RWPE1 (cell line): ENCODE measurements at regions not wholly inside any gene's neighbourhood (a gene's known extent, or its start where the extent isn't known, plus 50 kb on each side); places are given as distances from the start of the nearest gene placed in this dataset.

Source experiments
- CTCF ChIA-PET: fragments of 350-600 bp; sonication (Branson Sonifier 250); formaldehyde crosslinking; extraction: SDS; loops from one replicate; lab custom pipeline; 2021; lab: Yijun Ruan, JAX
- POLR2A ChIA-PET: fragments of 400-600 bp; formaldehyde crosslinking; extraction: SDS; loops from one replicate; lab custom pipeline; 2020; ENCODE audit warnings: antibody characterized with exemption; ENCODE audit not compliant: low non-redundant PET; lab: Yijun Ruan, JAX
- DNase-seq: peaks from one replicate; pipeline ENCODE4 v3.0.0; 2012; ENCODE audit warnings: low spot score
- H3K27ac ChIP-seq: fragments of 450-650 bp; 2 replicates; pipeline ENCODE4 v1.5.1; 2017
- CTCF ChIP-seq: fragments of 450-650 bp; conservative IDR thresholded peaks from 2 replicates; pipeline ENCODE4 v1.5.1; 2017; ENCODE audit warnings: low read depth, mild to moderate bottlenecking

- POLR2A ChIA-PET: no interaction called here
- no peak overlapping the region for H3K27ac ChIP-seq
- CTCF ChIA-PET: interaction anchor here (0.6 to 0.8 kb wide), 2 partner anchors 241 to 412 kb away, joined by 3 to 6 read pairs; no protein-coding TSS in a partner anchor
- DNase-seq: peak; percentile 8
- peak; percentile 30; the same call in 1 of the 2 replicates for TF ChIP-seq CTCF
These were observed 162.7 kb upstream of the ETAA1 start for GRCh38 chr2:67234440-67234839.

GRCh38 chr2:67237288-67237687 is 159.8 kb upstream of the ETAA1 start:
- TF ChIP-seq CTCF: no peak
- ChIA-PET CTCF (interaction anchor here (0.7 kb wide), 1 partner anchor 73 kb away, joined by 5 read pairs; no protein-coding TSS in a partner anchor), POLR2A (no interaction called here)
- no peak overlapping the region for H3K27ac ChIP-seq
- no peak for DNase-seq

GRCh38 chr2:67240507-67240906 is 156.6 kb upstream of the ETAA1 start:
- DNase-seq: no peak
- no peak overlapping the region for H3K27ac ChIP-seq
- POLR2A ChIA-PET: no interaction called here
- TF ChIP-seq CTCF: no peak
- CTCF ChIA-PET: interaction anchor here (0.7 kb wide), 1 partner anchor 381 kb away, joined by 3 read pairs; no protein-coding TSS in a partner anchor

- TF ChIP-seq CTCF: no peak
- ChIA-PET POLR2A (no interaction called here), CTCF (interaction anchor here (0.7 kb wide), 1 partner anchor 37 kb away, joined by 3 read pairs; no protein-coding TSS in a partner anchor)
- no peak overlapping the region for H3K27ac ChIP-seq
- no peak for DNase-seq
These were observed 155.7 kb upstream of the ETAA1 start for GRCh38 chr2:67241453-67241852.

GRCh38 chr2:67242456-67242855 is 154.7 kb upstream of the ETAA1 start:
- ChIA-PET POLR2A (no interaction called here), CTCF (no interaction called here)
- TF ChIP-seq CTCF: no peak
- H3K27ac ChIP-seq: no peak overlapping the region
- DNase-seq: no peak

GRCh38 chr2:67243919-67244318 is 153.2 kb upstream of the ETAA1 start:
- CTCF ChIA-PET: interaction anchor here (0.6 kb wide), 1 partner anchor 65 kb away, joined by 3 read pairs; no protein-coding TSS in a partner anchor

More at GRCh38 chr2:67243919-67244318, 153.2 kb upstream of the ETAA1 start:
- no peak for TF ChIP-seq CTCF
- POLR2A ChIA-PET: no interaction called here
- DNase-seq: no peak
- no peak overlapping the region for H3K27ac ChIP-seq
